ENCODE measurements at regions not wholly inside any gene's neighbourhood (a gene's known extent, or its start where the extent isn't known, plus 50 kb on each side); places are given as distances from the start of the nearest gene placed in this dataset.

DNA sequence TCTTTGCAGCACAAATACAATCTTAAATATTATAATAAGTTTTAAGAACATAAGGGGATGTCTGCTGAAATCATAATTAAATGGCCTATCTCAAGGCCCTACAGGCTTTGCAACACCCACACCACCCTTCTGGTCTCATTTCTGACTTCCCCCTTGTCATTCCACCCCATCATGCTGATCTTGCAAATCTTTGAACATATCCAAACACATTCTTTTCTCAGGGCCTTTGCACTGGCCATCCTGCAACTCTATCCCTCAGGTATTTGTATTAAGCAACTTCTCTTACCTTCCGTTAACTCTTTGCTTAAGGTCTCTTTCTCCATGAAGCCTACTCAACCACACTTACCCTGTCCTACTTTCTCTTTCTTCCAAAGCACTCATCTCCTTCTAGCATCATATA, 51.8 kb upstream of the CCDC150 start:
- intact Hi-C loops (cut with DNase I), result no loop called here
- no peaks in the 10 kb centered on the region for H3K36me3 ChIP-seq
- no peaks in the 10 kb centered on the region for H3K9me3 ChIP-seq
- TF ChIP-seq, protein P1, sequence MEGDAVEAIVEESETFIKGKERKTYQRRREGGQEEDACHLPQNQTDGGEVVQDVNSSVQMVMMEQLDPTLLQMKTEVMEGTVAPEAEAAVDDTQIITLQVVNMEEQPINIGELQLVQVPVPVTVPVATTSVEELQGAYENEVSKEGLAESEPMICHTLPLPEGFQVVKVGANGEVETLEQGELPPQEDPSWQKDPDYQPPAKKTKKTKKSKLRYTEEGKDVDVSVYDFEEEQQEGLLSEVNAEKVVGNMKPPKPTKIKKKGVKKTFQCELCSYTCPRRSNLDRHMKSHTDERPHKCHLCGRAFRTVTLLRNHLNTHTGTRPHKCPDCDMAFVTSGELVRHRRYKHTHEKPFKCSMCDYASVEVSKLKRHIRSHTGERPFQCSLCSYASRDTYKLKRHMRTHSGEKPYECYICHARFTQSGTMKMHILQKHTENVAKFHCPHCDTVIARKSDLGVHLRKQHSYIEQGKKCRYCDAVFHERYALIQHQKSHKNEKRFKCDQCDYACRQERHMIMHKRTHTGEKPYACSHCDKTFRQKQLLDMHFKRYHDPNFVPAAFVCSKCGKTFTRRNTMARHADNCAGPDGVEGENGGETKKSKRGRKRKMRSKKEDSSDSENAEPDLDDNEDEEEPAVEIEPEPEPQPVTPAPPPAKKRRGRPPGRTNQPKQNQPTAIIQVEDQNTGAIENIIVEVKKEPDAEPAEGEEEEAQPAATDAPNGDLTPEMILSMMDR (IDR thresholded peaks at IDR 0.05), result no peak
- H3K4me3 ChIP-seq, result no peak overlapping the region
- WGBS, 2 donors, result 0 to 3% methylated on average over 1 of the region's 1 CpG
- peaks cover 0 to 25% (median 0%) of the 10 kb centered on the region in 9 donors for H3K4me1 ChIP-seq
- H3K27me3 ChIP-seq, result peaks cover 0 to 34% (median 0%) of the 10 kb centered on the region in 7 donors
- ATAC-seq (no peak), DNase-seq (no peak)
- no peak overlapping the region for H3K27ac ChIP-seq

DNA sequence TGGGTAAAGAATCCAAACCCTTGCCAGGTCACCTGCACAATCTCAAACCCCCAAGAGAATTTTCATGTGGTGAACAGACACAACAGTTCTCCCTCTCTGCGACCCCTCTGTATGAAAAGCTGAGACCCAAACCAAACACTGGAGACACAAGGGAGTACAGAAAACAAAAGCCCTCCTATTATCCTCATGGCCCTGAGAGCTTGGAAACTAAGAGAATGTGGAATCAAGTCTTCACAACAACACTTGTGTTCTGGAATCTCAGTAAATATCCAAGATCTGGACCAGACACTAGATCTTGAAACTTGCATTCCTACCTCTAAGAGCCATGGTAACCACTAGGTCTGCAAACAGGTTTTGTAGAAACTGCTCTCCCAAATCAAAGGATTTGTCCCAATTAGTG, 50.1 kb upstream of the CCDC150 start:
- H3K4me3 ChIP-seq, result no peak overlapping the region
- H3K27me3 ChIP-seq, result peaks cover 0 to 51% (median under 1%) of the 10 kb centered on the region in 7 donors
- peaks cover 0 to 30% (median 6%) of the 10 kb centered on the region in 9 donors for H3K4me1 ChIP-seq
- WGBS, 2 donors, result 86 to 92% methylated on average over 1 of the region's 1 CpG
- intact Hi-C loops (cut with DNase I), result no loop called here
- no peaks in the 10 kb centered on the region for H3K9me3 ChIP-seq
- no peaks in the 10 kb centered on the region for H3K36me3 ChIP-seq
- TF ChIP-seq, protein P1 (IDR thresholded peaks at IDR 0.05), result no peak
- no peak overlapping the region for H3K27ac ChIP-seq
- DNase-seq (no peak), ATAC-seq (no peak)
